ENCODE measurements at regions not wholly inside any gene's neighbourhood (a gene's known extent, or its start where the extent isn't known, plus 50 kb on each side); places are given as distances from the start of the nearest gene placed in this dataset.

DNA sequence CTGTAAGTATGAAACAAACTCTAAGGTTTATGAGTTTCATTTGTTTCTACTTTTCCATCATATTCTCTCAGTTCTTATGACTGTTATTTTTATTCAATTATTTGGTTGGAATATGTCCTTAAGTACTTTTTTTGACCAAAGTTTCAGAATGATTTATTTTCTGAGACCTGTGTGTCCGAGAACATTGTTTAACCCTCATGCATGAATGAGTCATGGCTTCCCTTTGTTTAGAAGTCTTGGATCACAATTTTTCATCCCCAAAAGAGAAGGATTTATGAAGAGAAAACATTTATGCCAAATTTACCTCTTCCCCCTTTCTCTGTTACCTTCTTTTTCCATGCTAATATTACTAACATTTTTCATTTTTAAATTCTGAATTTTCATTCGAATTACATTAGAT lies 518.0 kb upstream of the NR2F2 start:
- Histone ChIP-seq H3K4me2 (ENCODE audit: low read depth, low read length) (no peak overlapping the region), H3K9ac (ENCODE audit: insufficient read depth, low read depth, low read length) (no peak overlapping the region), H3K9me3 (ENCODE audit: low read length) (peaks cover 27% of the 10 kb centered on the region; the same call in 1 of the 2 replicates), H4K20me1 (ENCODE audit: insufficient read depth, low read length) (no peaks in the 10 kb centered on the region), H3K27ac (ENCODE audit: extremely low read length, insufficient read depth, low read length) (no peak overlapping the region), H3K27me3 (ENCODE audit: control insufficient read depth in 1 of 2, insufficient read depth in 2 of 2, low read length in 2 of 2) (no peaks in the 10 kb centered on the region; a peak in 1 of 5 replicates), H3K36me3 (replicated peaks in 1 of 2; ENCODE audit: control insufficient read depth in 1 of 2, insufficient read depth in 2 of 2, low read length in 2 of 2) (no peaks in the 10 kb centered on the region), H3K4me1 (ENCODE audit: insufficient read depth, low read length) (no peaks in the 10 kb centered on the region), H2AFZ (ENCODE audit: low read length) (no peak overlapping the region), H3K4me3 (replicated peaks in 1 of 3; ENCODE audit: insufficient read depth in 1 of 3, low read depth in 2 of 3, low read length in 3 of 3) (no peak overlapping the region), H3K79me2 (ENCODE audit: insufficient read depth, low read length) (no peaks in the 10 kb centered on the region)
- FAIRE-seq (no peak), ATAC-seq (no peak), DNase-seq (ENCODE audit: low spot score) (no peak)
- CTCF ChIA-PET (ENCODE audit: low intra/inter-chr PET ratio, low total read pairs): no interaction called here
- no TSS peak for BruUV-seq (replicated peaks)
- WGBS (ENCODE audit: low lambda C conversion rate): 2% methylated on average over 2 of the region's 2 CpGs
- TF ChIP-seq XBP1 (CRISPR knock-in tag; IDR thresholded peaks at IDR 0.05) (no peak), CBFB (CRISPR knock-in tag; IDR thresholded peaks at IDR 0.05) (no peak), ZNF337 (CRISPR knock-in tag; IDR thresholded peaks at IDR 0.05; ENCODE audit: borderline replicate concordance, low read depth) (no peak), MAFG (CRISPR knock-in tag; IDR thresholded peaks at IDR 0.05) (no peak), ZMYM3 (CRISPR knock-in tag; IDR thresholded peaks at IDR 0.05) (no peak), ZBTB26 (CRISPR knock-in tag; IDR thresholded peaks at IDR 0.05; ENCODE audit: borderline replicate concordance) (no peak), ZNF558 (CRISPR knock-in tag; IDR thresholded peaks at IDR 0.05; ENCODE audit: borderline replicate concordance) (no peak)
- in situ Hi-C loops (cut with HindIII; ENCODE audit: extremely low pct_ligation_motif_present, low pct_unique_long_range_greater_than_20kb) (no loop called here), intact Hi-C loops (cut with micrococcal nuclease; ENCODE audit: unreplicated experiment) (no loop called here)
- POLR2A ChIA-PET: no interaction called here

- no peak for TF ChIP-seq SP2 (CRISPR knock-in tag; IDR thresholded peaks at IDR 0.05)
- TF ChIP-seq HDAC1 (CRISPR knock-in tag; IDR thresholded peaks at IDR 0.05): no peak
- TF ChIP-seq ZNF24 (IDR thresholded peaks at IDR 0.05): no peak
- no peak for TF ChIP-seq HOMEZ (CRISPR knock-in tag; IDR thresholded peaks at IDR 0.05; ENCODE audit: low read depth)
- TF ChIP-seq ZSCAN21 (CRISPR knock-in tag; IDR thresholded peaks at IDR 0.05; ENCODE audit: borderline replicate concordance): no peak
- no peak for TF ChIP-seq MYNN (CRISPR knock-in tag; IDR thresholded peaks at IDR 0.05; ENCODE audit: low read depth)
- no peak for TF ChIP-seq CCAR2 (optimal IDR thresholded peaks at IDR 0.05; ENCODE audit: low read depth, low read length)
- no peak for TF ChIP-seq ATF3 (CRISPR knock-in tag; IDR thresholded peaks at IDR 0.05)
- peaks cover 23% of the 10 kb centered on the region; the same call in 1 of the 2 replicates for H3K9me3 ChIP-seq (ENCODE audit: low read length)
- no peak overlapping the region for H3K4me2 ChIP-seq (ENCODE audit: low read depth, low read length)
- no peaks in the 10 kb centered on the region; a peak in 1 of 5 replicates for H3K27me3 ChIP-seq (ENCODE audit: control insufficient read depth in 1 of 2, insufficient read depth in 2 of 2, low read length in 2 of 2)
- H3K9ac ChIP-seq (ENCODE audit: insufficient read depth, low read depth, low read length): no peak overlapping the region
- H3K36me3 ChIP-seq (replicated peaks in 1 of 2; ENCODE audit: control insufficient read depth in 1 of 2, insufficient read depth in 2 of 2, low read length in 2 of 2): no peaks in the 10 kb centered on the region
- intact Hi-C loops (cut with micrococcal nuclease; ENCODE audit: unreplicated experiment) (no loop called here), in situ Hi-C loops (cut with HindIII; ENCODE audit: extremely low pct_ligation_motif_present, low pct_unique_long_range_greater_than_20kb) (no loop called here)
- no peak overlapping the region for H3K4me3 ChIP-seq (replicated peaks in 1 of 3; ENCODE audit: insufficient read depth in 1 of 3, low read depth in 2 of 3, low read length in 3 of 3)
- WGBS (ENCODE audit: low lambda C conversion rate): 57% methylated on average over 3 of the region's 3 CpGs
- ChIA-PET POLR2A (no interaction called here), CTCF (ENCODE audit: low intra/inter-chr PET ratio, low total read pairs) (no interaction called here)
- BruUV-seq (replicated peaks): no TSS peak
- no peaks in the 10 kb centered on the region for H3K79me2 ChIP-seq (ENCODE audit: insufficient read depth, low read length)
- H3K4me1 ChIP-seq (ENCODE audit: insufficient read depth, low read length): no peaks in the 10 kb centered on the region
- no peaks in the 10 kb centered on the region for H4K20me1 ChIP-seq (ENCODE audit: insufficient read depth, low read length)
- no peak overlapping the region for H3K27ac ChIP-seq (ENCODE audit: extremely low read length, insufficient read depth, low read length)
- ATAC-seq: no peak
- DNase-seq (ENCODE audit: low spot score): no peak
- no peak for FAIRE-seq
- H2AFZ ChIP-seq (ENCODE audit: low read length): no peak overlapping the region
These were observed 515.6 kb upstream of the NR2F2 start for GRCh38 chr15:95814908-95815307.
